Gastroesophageal sphincter (tissue), 3 donors: ENCODE measurements at regions not wholly inside any gene's neighbourhood (a gene's known extent, or its start where the extent isn't known, plus 50 kb on each side); places are given as distances from the start of the nearest gene placed in this dataset.

ENCODE experiments used
- CTCF ChIP-seq, 4 experiments: fragments of 200-600 bp in 2 of 4; fragments of 450-650 bp in 2 of 4; sonication (generic) in 1 of 4; IDR thresholded peaks; one replicate each; pipeline ENCODE4 v1.5.1; 2017 to 2019; ENCODE audit warnings: antibody characterized with exemption in 4 of 4, mild to moderate bottlenecking in 2 of 4, moderate library complexity in 2 of 4
- EP300 ChIP-seq: sonication (generic); formaldehyde crosslinking; IDR thresholded peaks from one replicate; pipeline ENCODE4 v1.6.1; 2017; ENCODE audit warnings: antibody characterized with exemption, mild to moderate bottlenecking
- POLR2A ChIP-seq, 2 donors: fragments of 450-650 bp; IDR thresholded peaks; one replicate each; pipeline ENCODE4 v1.6.1; 2017; ENCODE audit warnings: antibody characterized with exemption in 2 of 2, mild to moderate bottlenecking in 2 of 2, moderate library complexity in 1 of 2
- POLR2AphosphoS5 ChIP-seq: sonication (generic); formaldehyde crosslinking; IDR thresholded peaks from one replicate; pipeline ENCODE4 v1.6.1; 2017; ENCODE audit warnings: antibody characterized with exemption

- TF ChIP-seq CTCF (IDR thresholded peaks at IDR 0.05) (no peak), POLR2AphosphoS5 (no peak), EP300 (no peak), POLR2A (IDR thresholded peaks at IDR 0.05) (no peak)
Measured at GRCh38 chr4:30842689-30843088, 122.5 kb downstream of the PCDH7 start.
